B cell (primary cell): ENCODE measurements at regions not wholly inside any gene's neighbourhood (a gene's known extent, or its start where the extent isn't known, plus 50 kb on each side); places are given as distances from the start of the nearest gene placed in this dataset.

Experiments used
- ATAC-seq: fragments of 200-7000 bp; cut with Tn5 transposase; one replicate; pipeline ENCODE4 v1.10.0; 2021; ENCODE audit warnings: low read depth, mild to moderate bottlenecking, moderate number of reproducible peaks, moderate library complexity
- CTCF ChIA-PET: fragments of 350-600 bp; sonication (Branson Sonifier 250); formaldehyde crosslinking; loops from one replicate; lab custom pipeline; 2021; ENCODE audit warnings: antibody characterized with exemption, inconsistent platforms; lab: Charles Lee
- POLR2A ChIA-PET: fragments of 350-600 bp; sonication (Branson Sonifier 250); formaldehyde crosslinking; loops from one replicate; lab custom pipeline; 2021; ENCODE audit warnings: antibody characterized with exemption; lab: Charles Lee
- DNase-seq: peaks from one replicate; pipeline ENCODE4 v3.0.0; 2013
- H2AFZ ChIP-seq: 2 replicates; pipeline ENCODE4 v1.6.1; 2012; ENCODE audit warnings: mild to moderate bottlenecking, low read depth, low read length; ENCODE audit not compliant: insufficient read depth, poor library complexity, severe bottlenecking
- H3K27ac ChIP-seq, 2 donors: 1 replicate in 1 of 2; 2 replicates in 1 of 2; pipeline ENCODE4 v1.5.1; 2012 to 2013; ENCODE audit warnings: low read length in 2 of 2, mild to moderate bottlenecking in 2 of 2, moderate library complexity in 1 of 2
- H3K27me3 ChIP-seq, 4 experiments: fragments of 200-600 bp in 1 of 4; sonication (generic) in 1 of 4; replicated peaks in 1 of 4; 1 replicate in 2 of 4; 2 replicates in 2 of 4; pipeline versions ENCODE4 v1.6.1 to v1.7.0; 2013 to 2016; ENCODE audit warnings: low read length in 3 of 4, mild to moderate bottlenecking in 2 of 4, mixed read lengths in 1 of 4, moderate library complexity in 1 of 4; ENCODE audit not compliant: insufficient read depth in 4 of 4, control insufficient read depth in 3 of 4; ENCODE audit errors: control extremely low read depth in 1 of 4
- H3K36me3 ChIP-seq, 2 experiments: replicated peaks in 1 of 2; 1 replicate in 1 of 2; 2 replicates in 1 of 2; pipeline versions ENCODE4 v1.6.1 to v1.7.1; 2013; ENCODE audit warnings: low read length in 1 of 2; ENCODE audit not compliant: insufficient read depth in 2 of 2, control insufficient read depth in 1 of 2; ENCODE audit errors: control extremely low read depth in 1 of 2, extremely low read depth in 1 of 2
- H3K4me1 ChIP-seq, 2 donors: fragments of 200-600 bp in 1 of 2; sonication (generic) in 1 of 2; 1 replicate in 1 of 2; 2 replicates in 1 of 2; pipeline versions ENCODE4 v1.5.1 to v1.6.1; 2013 to 2017; ENCODE audit warnings: low read length in 2 of 2; ENCODE audit not compliant: control insufficient read depth in 2 of 2, insufficient read depth in 2 of 2
- H3K4me2 ChIP-seq: replicated peaks from 2 replicates; pipeline ENCODE3; 2012; ENCODE audit warnings: mild to moderate bottlenecking, low read depth, low read length; ENCODE audit not compliant: poor library complexity, severe bottlenecking
- H3K4me3 ChIP-seq, 5 experiments: fragments of 200-600 bp in 1 of 5; sonication (generic) in 1 of 5; 1 replicate in 3 of 5; 2 replicates in 2 of 5; pipeline versions ENCODE4 v1.5.1 to v1.7.0; 2011 to 2016; ENCODE audit warnings: low read length in 4 of 5, mild to moderate bottlenecking in 4 of 5, low read depth in 2 of 5, control low read depth in 1 of 5, moderate library complexity in 1 of 5; ENCODE audit not compliant: insufficient read depth in 1 of 5; ENCODE audit errors: control extremely low read depth in 1 of 5, extremely low read depth in 1 of 5
- H3K79me2 ChIP-seq: fragments of 200-600 bp; sonication (generic); one replicate; pipeline ENCODE4 v1.6.0; 2016; ENCODE audit warnings: low read length; ENCODE audit not compliant: control insufficient read depth, insufficient read depth
- H3K9ac ChIP-seq: fragments of 200-600 bp; sonication (generic); 2 replicates; pipeline ENCODE4 v1.6.1; 2017; ENCODE audit warnings: mild to moderate bottlenecking, low read length, moderate library complexity
- H3K9me3 ChIP-seq, 3 donors: one replicate each; pipeline versions ENCODE4 v1.6.1 to v1.7.1; 2013; ENCODE audit warnings: low read length in 2 of 3; ENCODE audit not compliant: control insufficient read depth in 2 of 3, insufficient read depth in 1 of 3; ENCODE audit errors: control extremely low read depth in 1 of 3
- H4K20me1 ChIP-seq: 2 replicates; pipeline ENCODE4 v1.6.0; 2012; ENCODE audit warnings: mild to moderate bottlenecking, low read length; ENCODE audit not compliant: insufficient read depth, control insufficient read depth, poor library complexity, severe bottlenecking
- H3K27ac Mint-ChIP-seq: one replicate; pipeline ENCODE4 v1.8.0; 2021; ENCODE audit warnings: mixed read lengths
- H3K27me3 Mint-ChIP-seq: one replicate; pipeline ENCODE4 v1.8.0; 2021; ENCODE audit warnings: mixed read lengths
- H3K4me1 Mint-ChIP-seq: one replicate; pipeline ENCODE4 v1.8.0; 2021; ENCODE audit warnings: mixed read lengths
- H3K4me3 Mint-ChIP-seq: one replicate; pipeline ENCODE4 v1.8.0; 2021; ENCODE audit warnings: mixed read lengths
- H3K9me3 Mint-ChIP-seq: one replicate; pipeline ENCODE4 v1.8.0; 2022; ENCODE audit warnings: mixed read lengths; ENCODE audit not compliant: insufficient read depth
- EZH2 ChIP-seq: IDR thresholded peaks from 2 replicates; pipeline ENCODE4 v1.6.1; 2012; ENCODE audit warnings: borderline replicate concordance, low read depth, mild to moderate bottlenecking, moderate library complexity, low read length; ENCODE audit not compliant: insufficient read depth, poor library complexity, severe bottlenecking
- WGBS: methylation state at CpG from one replicate; pipeline ENCODE4 v1.1.5; 2013; ENCODE audit warnings: missing lambda C conversion rate; ENCODE audit not compliant: insufficient coverage; 5-methylcytosine and 5-hydroxymethylcytosine counted together
- intact Hi-C: fragments of 100-400 bp; cut with micrococcal nuclease; formaldehyde crosslinking; loops from one replicate; pipeline ENCODE4 v1.10.0; 2022
- TF ChIP-seq, protein P1 (sequence below): fragments of 200-600 bp; IDR thresholded peaks from one replicate; pipeline ENCODE4 v1.8.0; 2022; ENCODE audit warnings: antibody characterized with exemption, mild to moderate bottlenecking

DNA sequence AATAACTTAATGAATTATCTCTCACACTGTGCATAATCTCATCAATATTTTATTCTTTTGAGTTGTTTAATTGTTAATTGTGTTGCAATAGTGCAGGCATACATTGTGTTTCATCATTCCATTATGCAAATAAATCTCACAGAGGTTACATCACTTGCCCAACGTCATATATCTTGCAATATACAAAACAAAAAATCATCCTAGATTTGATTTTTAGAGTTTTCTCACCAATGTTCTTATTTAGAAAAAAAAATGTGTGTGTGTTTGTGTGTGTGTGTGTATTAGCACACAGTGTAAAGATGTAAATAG is 662.5 kb upstream of the GBE1 start:
- Histone ChIP-seq H3K4me3 (no peak overlapping the region), H3K79me2 (no peaks in the 10 kb centered on the region), H3K9me3 (peaks cover 0 to 1% (median 0%) of the 10 kb centered on the region in 3 donors), H3K4me1 (no peaks in the 10 kb centered on the region), H2AFZ (no peak overlapping the region), H3K36me3 (no peaks in the 10 kb centered on the region), H3K9ac (no peak overlapping the region), H4K20me1 (no peaks in the 10 kb centered on the region), H3K4me2 (no peak overlapping the region), H3K27ac (no peak overlapping the region), H3K27me3 (no peaks in the 10 kb centered on the region)
- Mint-ChIP-seq H3K9me3 (no peaks in the 10 kb centered on the region), H3K4me3 (no peak overlapping the region), H3K27ac (no peak overlapping the region), H3K4me1 (no peaks in the 10 kb centered on the region), H3K27me3 (no peaks in the 10 kb centered on the region)
- WGBS: no CpG with 5 or more reads among the region's 1 CpG
- intact Hi-C loops: no loop called here
- DNase-seq (no peak), ATAC-seq (no peak)
- ChIA-PET POLR2A (no interaction called here), CTCF (no interaction called here)
- no peak for TF ChIP-seq EZH2
- TF ChIP-seq, protein P1, sequence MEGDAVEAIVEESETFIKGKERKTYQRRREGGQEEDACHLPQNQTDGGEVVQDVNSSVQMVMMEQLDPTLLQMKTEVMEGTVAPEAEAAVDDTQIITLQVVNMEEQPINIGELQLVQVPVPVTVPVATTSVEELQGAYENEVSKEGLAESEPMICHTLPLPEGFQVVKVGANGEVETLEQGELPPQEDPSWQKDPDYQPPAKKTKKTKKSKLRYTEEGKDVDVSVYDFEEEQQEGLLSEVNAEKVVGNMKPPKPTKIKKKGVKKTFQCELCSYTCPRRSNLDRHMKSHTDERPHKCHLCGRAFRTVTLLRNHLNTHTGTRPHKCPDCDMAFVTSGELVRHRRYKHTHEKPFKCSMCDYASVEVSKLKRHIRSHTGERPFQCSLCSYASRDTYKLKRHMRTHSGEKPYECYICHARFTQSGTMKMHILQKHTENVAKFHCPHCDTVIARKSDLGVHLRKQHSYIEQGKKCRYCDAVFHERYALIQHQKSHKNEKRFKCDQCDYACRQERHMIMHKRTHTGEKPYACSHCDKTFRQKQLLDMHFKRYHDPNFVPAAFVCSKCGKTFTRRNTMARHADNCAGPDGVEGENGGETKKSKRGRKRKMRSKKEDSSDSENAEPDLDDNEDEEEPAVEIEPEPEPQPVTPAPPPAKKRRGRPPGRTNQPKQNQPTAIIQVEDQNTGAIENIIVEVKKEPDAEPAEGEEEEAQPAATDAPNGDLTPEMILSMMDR: no peak

DNA sequence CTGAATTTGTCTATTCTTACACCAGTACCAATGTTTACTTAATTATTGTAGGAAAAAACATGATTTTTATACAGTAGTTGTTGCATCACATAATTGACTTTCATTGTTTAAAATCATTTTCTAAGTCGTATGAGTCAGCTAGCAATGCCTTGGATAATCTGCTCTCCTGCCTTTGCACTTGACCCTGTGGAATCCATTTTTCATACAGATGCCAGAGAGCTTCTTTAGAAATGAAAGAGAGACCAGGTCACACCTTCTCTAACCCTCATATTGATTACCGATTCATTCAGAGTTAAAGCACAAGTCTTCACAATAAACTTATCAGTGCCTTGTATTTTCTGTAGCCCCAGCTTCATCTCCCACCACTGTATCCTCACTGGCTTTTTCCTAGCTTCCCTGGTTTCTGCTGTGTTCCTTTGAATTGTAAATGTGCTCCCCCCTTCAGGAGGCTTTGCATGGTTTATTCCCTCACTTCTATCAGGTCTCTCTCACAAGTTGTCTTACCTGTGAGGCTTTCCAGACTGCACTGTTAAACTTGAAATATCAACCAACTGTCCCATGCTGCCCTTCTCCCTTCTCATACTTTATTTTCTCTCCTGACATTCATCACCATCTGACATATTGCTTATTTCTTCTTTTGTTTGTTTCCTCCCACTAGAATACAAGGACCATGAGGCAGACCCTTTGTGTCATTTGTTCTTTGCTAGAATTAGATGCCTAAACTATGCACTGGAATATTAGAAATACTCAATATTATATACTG is 662.0 kb upstream of the GBE1 start:
- CTCF ChIA-PET: no interaction called here
- Histone ChIP-seq H3K27ac (no peak overlapping the region), H3K4me2 (no peak overlapping the region), H3K36me3 (no peaks in the 10 kb centered on the region), H3K79me2 (no peaks in the 10 kb centered on the region), H2AFZ (no peak overlapping the region), H3K27me3 (no peaks in the 10 kb centered on the region), H3K4me3 (no peak overlapping the region), H3K9me3 (peaks cover 0 to 1% (median 0%) of the 10 kb centered on the region in 3 donors), H3K4me1 (no peaks in the 10 kb centered on the region), H3K9ac (no peak overlapping the region), H4K20me1 (no peaks in the 10 kb centered on the region)
- POLR2A ChIA-PET: no interaction called here
- TF ChIP-seq EZH2: no peak
- TF ChIP-seq, protein P1: no peak
- DNase-seq (no peak), ATAC-seq (no peak)
- H3K27me3 Mint-ChIP-seq: no peaks in the 10 kb centered on the region
- no peaks in the 10 kb centered on the region for H3K9me3 Mint-ChIP-seq
- H3K4me3 Mint-ChIP-seq: no peak overlapping the region
- H3K27ac Mint-ChIP-seq: no peak overlapping the region
- intact Hi-C loops: no loop called here
- no CpG with 5 or more reads among the region's 2 CpGs for WGBS
- no peaks in the 10 kb centered on the region for H3K4me1 Mint-ChIP-seq
